Brain microvascular endothelial cell (primary cell): ENCODE measurements at regions not wholly inside any gene's neighbourhood (a gene's known extent, or its start where the extent isn't known, plus 50 kb on each side); places are given as distances from the start of the nearest gene placed in this dataset.

Source experiments
- DNase-seq: peaks from one replicate; pipeline ENCODE4 v3.0.0-alpha.2; 2020
- H3K27ac ChIP-seq: fragments of 250-450 bp; sonication (Bioruptor Pico); 2 replicates; pipeline ENCODE4 v1.5.1; 2020; ENCODE audit warnings: mild to moderate bottlenecking, moderate library complexity
- H3K27me3 ChIP-seq: fragments of 250-450 bp; sonication (Bioruptor Pico); replicated peaks from 2 replicates; pipeline ENCODE4 v1.5.1; 2020; ENCODE audit warnings: mild to moderate bottlenecking
- H3K36me3 ChIP-seq: fragments of 250-450 bp; sonication (Bioruptor Pico); replicated peaks from 2 replicates; pipeline ENCODE4 v1.5.1; 2020; ENCODE audit warnings: mild to moderate bottlenecking
- H3K4me3 ChIP-seq: 2 replicates; pipeline ENCODE4 v1.5.1; 2011; ENCODE audit warnings: low read depth, mild to moderate bottlenecking, control low read depth, low read length, moderate library complexity
- CTCF ChIP-seq: IDR thresholded peaks from 2 replicates; pipeline ENCODE4 v1.5.1; 2011; ENCODE audit warnings: low read depth, mild to moderate bottlenecking, moderate library complexity, low read length, control low read depth, inconsistent platforms; ENCODE audit errors: missing control alignments
- in situ Hi-C: cut with HindIII; loops from 2 replicates; pipeline ENCODE4 v1.10.0; 2017; ENCODE audit warnings: low sequenced_read_pairs, low pct_ligation_motif_present

- TF ChIP-seq CTCF = no peak
- H3K27ac ChIP-seq = no peak overlapping the region
Measured at GRCh38 chr7:12820777-12821176, 133.3 kb downstream of the ARL4A start.

DNA sequence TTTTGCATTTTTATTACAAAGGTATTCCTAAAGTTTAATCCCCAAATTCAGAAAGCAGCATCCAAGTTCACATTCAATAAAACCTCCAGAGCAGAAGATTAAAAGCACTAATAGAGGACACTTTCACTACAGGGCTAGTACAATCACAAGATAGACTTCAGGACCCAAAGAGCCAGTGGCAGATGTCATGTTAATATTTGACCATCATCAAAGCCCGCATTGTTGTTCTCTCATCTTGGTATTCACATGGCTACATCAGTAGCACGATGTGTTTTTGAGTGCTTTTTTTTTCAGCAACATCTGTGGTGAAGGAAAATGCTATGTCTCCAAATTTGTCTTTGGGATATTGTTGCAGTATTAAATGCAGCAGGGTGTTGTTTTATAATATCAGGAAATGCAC lies 134.3 kb downstream of the ARL4A start:
- H3K27me3 ChIP-seq = no peaks in the 10 kb centered on the region
- H3K4me3 ChIP-seq = no peak overlapping the region
- H3K36me3 ChIP-seq = no peaks in the 10 kb centered on the region
- TF ChIP-seq CTCF = no peak
- H3K27ac ChIP-seq = no peak overlapping the region
- in situ Hi-C loops = no loop called here
- no peak for DNase-seq

More at GRCh38 chr7:12820777-12821176, 133.3 kb downstream of the ARL4A start:
- DNase-seq = no peak
- in situ Hi-C loops = no loop called here
- Histone ChIP-seq H3K4me3 (no peak overlapping the region), H3K36me3 (no peaks in the 10 kb centered on the region), H3K27me3 (no peaks in the 10 kb centered on the region)

DNA sequence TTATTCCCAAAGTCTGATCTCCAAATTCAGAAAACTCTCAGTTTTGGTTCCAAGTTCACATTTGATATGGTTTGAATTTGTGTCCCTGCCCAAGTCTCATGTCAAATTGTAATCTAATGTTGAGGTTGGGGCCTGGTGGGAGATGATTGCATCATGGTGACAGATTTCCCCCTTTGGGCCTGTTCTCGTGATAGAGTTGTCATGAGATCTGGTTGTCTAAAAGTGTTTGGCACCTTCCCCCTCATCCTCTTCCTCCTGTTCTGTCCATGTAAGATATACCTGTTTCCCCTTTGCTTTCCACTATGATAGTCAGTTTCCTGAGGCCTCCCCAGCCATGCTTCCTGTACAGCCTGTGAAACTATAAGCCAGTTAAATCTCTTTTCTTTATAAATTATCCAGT lies 138.6 kb downstream of the ARL4A start:
- Histone ChIP-seq H3K27ac (no peak overlapping the region), H3K36me3 (no peaks in the 10 kb centered on the region), H3K4me3 (no peak overlapping the region), H3K27me3 (no peaks in the 10 kb centered on the region)
- in situ Hi-C loops = no loop called here
- no peak for TF ChIP-seq CTCF
- no peak for DNase-seq

GRCh38 chr7:12827219-12827821 lies 139.9 kb downstream of the ARL4A start:
- peak overlapping the region; percentile 27 for H3K27ac ChIP-seq
- H3K4me3 ChIP-seq = no peak overlapping the region
- no peak for TF ChIP-seq CTCF
- DNase-seq = peak; percentile 26
- in situ Hi-C loops = no loop called here
- no peaks in the 10 kb centered on the region for H3K27me3 ChIP-seq
- no peaks in the 10 kb centered on the region for H3K36me3 ChIP-seq

- Histone ChIP-seq H3K4me3 (no peak overlapping the region), H3K27me3 (no peaks in the 10 kb centered on the region), H3K27ac (peak overlapping the region; percentile 27), H3K36me3 (no peaks in the 10 kb centered on the region)
- no peak for TF ChIP-seq CTCF
- DNase-seq = peak; percentile 40
- in situ Hi-C loops = no loop called here
Measured at GRCh38 chr7:12827920-12828319, 140.5 kb downstream of the ARL4A start.

GRCh38 chr7:12831024-12831423 lies 143.6 kb downstream of the ARL4A start:
- Histone ChIP-seq H3K27me3 (no peaks in the 10 kb centered on the region), H3K4me3 (no peak overlapping the region), H3K27ac (no peak overlapping the region), H3K36me3 (no peaks in the 10 kb centered on the region)
- no peak for DNase-seq
- TF ChIP-seq CTCF = no peak
- in situ Hi-C loops = no loop called here
